ENCODE measurements at regions not wholly inside any gene's neighbourhood (a gene's known extent, or its start where the extent isn't known, plus 50 kb on each side); places are given as distances from the start of the nearest gene placed in this dataset.

DNA sequence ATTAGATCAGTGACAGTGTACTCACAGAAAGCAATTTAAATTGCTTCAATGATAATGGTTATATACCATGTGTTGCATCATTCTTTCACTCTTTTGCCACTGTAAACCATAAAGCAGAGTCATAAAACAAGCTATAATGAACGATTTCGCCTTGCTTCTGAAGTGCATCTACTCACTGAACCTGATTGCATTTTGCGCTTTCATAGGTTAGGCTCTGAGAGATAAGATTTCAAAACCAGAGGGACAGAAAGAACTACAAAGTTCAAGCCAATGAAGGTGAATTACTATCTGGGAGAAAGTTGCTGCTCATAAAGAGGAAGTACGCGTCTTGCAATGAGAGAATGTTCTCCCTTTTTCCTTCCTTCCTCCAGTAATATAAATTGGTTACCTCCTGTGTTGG lies 412.7 kb downstream of the CETN3 start:
- 67 to 77% (median 76%) methylated on average over 5 of the region's 5 CpGs for WGBS, 5 donors
- Histone ChIP-seq H3K9me3 (no peaks in the 10 kb centered on the region), H3K4me3 (no peak overlapping the region), H3K4me1 (no peaks in the 10 kb centered on the region), H3K36me3 (no peaks in the 10 kb centered on the region), H3K27me3 (no peaks in the 10 kb centered on the region), H3K27ac (no peak overlapping the region)
- no peak for DNase-seq
- TF ChIP-seq EP300 (IDR thresholded peaks at IDR 0.05), result no peak
- TF ChIP-seq, protein P1, sequence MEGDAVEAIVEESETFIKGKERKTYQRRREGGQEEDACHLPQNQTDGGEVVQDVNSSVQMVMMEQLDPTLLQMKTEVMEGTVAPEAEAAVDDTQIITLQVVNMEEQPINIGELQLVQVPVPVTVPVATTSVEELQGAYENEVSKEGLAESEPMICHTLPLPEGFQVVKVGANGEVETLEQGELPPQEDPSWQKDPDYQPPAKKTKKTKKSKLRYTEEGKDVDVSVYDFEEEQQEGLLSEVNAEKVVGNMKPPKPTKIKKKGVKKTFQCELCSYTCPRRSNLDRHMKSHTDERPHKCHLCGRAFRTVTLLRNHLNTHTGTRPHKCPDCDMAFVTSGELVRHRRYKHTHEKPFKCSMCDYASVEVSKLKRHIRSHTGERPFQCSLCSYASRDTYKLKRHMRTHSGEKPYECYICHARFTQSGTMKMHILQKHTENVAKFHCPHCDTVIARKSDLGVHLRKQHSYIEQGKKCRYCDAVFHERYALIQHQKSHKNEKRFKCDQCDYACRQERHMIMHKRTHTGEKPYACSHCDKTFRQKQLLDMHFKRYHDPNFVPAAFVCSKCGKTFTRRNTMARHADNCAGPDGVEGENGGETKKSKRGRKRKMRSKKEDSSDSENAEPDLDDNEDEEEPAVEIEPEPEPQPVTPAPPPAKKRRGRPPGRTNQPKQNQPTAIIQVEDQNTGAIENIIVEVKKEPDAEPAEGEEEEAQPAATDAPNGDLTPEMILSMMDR (IDR thresholded peaks at IDR 0.05), result no peak
- no peak for TF ChIP-seq POLR2AphosphoS5 (IDR thresholded peaks at IDR 0.05)
- TF ChIP-seq POLR2A (IDR thresholded peaks at IDR 0.05), result no peak
- intact Hi-C loops (cut with DNase I; ENCODE audit: low total_unique reads), result no loop called here

DNA sequence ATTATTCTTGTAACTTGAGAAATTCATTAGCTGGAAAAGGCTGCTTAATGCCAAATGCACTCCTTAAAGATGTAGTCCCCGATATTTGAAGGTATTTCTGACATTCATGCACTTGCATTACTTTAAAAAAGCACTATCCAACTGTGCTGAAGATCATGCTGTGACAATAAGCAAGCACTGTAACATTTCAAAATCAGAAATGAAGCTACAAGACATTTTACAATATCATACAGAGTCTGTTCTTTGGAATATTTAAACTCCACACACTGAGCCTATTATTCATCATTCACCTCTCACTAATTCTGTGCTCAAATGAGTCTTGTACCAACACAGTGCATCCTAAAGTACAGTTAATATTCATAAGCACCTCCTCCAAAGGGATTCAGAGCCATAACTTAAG lies 413.2 kb downstream of the CETN3 start:
- intact Hi-C loops (cut with DNase I; ENCODE audit: low total_unique reads), result no loop called here
- Histone ChIP-seq H3K27me3 (no peaks in the 10 kb centered on the region), H3K36me3 (no peaks in the 10 kb centered on the region), H3K4me3 (no peak overlapping the region), H3K9me3 (no peaks in the 10 kb centered on the region), H3K27ac (no peak overlapping the region), H3K4me1 (no peaks in the 10 kb centered on the region)
- DNase-seq, result no peak
- 53 to 72% (median 59%) methylated on average over 1 of the region's 1 CpG for whole genome bisulfite sequencing, 5 donors
- TF ChIP-seq, protein P1 (IDR thresholded peaks at IDR 0.05), result no peak
- TF ChIP-seq POLR2AphosphoS5 (IDR thresholded peaks at IDR 0.05), result no peak
- no peak for TF ChIP-seq POLR2A (IDR thresholded peaks at IDR 0.05)
- no peak for TF ChIP-seq EP300 (IDR thresholded peaks at IDR 0.05)

DNA sequence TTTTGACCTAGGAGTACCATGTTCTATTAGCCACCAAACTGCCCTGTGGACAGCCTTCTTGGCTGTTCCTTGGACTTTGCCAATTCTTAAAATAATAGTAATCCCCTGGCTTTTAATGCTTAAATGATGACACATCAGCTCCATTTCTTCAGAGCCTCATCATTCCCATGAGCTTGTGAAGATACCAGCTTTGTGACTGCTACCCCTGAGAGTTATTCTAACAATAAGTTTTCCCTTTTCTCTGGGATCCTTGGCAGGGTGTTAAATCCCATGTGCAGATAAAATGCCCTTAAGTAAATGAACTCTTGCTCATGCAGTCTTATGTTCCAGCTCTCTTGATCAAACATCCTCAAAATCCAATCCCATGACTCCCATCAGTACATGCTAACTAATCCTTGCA lies 415.3 kb downstream of the CETN3 start:
- no peak overlapping the region for H3K27ac ChIP-seq
- no peaks in the 10 kb centered on the region for H3K9me3 ChIP-seq
- H3K4me3 ChIP-seq, result no peak overlapping the region
- H3K36me3 ChIP-seq, result no peaks in the 10 kb centered on the region
- no peaks in the 10 kb centered on the region for H3K27me3 ChIP-seq
- TF ChIP-seq POLR2AphosphoS5 (IDR thresholded peaks at IDR 0.05) (no peak), EP300 (IDR thresholded peaks at IDR 0.05) (no peak), POLR2A (IDR thresholded peaks at IDR 0.05) (no peak)
- TF ChIP-seq, protein P1 (IDR thresholded peaks at IDR 0.05), result no peak
- DNase-seq, result no peak
- H3K4me1 ChIP-seq, result peaks cover 0 to 1% (median 0%) of the 10 kb centered on the region in 4 donors
- intact Hi-C loops (cut with DNase I; ENCODE audit: low total_unique reads), result no loop called here

- no peak for DNase-seq
- TF ChIP-seq EP300 (IDR thresholded peaks at IDR 0.05), result no peak
- no peak for TF ChIP-seq POLR2AphosphoS5 (IDR thresholded peaks at IDR 0.05)
- TF ChIP-seq, protein P1 (IDR thresholded peaks at IDR 0.05), result no peak
- no peak for TF ChIP-seq POLR2A (IDR thresholded peaks at IDR 0.05)
- no peaks in the 10 kb centered on the region for H3K27me3 ChIP-seq
- intact Hi-C loops (cut with DNase I; ENCODE audit: low total_unique reads), result no loop called here
- no peak overlapping the region for H3K27ac ChIP-seq
- H3K9me3 ChIP-seq, result no peaks in the 10 kb centered on the region
- H3K36me3 ChIP-seq, result no peaks in the 10 kb centered on the region
- no peak overlapping the region for H3K4me3 ChIP-seq
- 78 to 93% (median 92%) methylated on average over 3 of the region's 3 CpGs for WGBS, 5 donors
- H3K4me1 ChIP-seq, result peaks cover 0 to 8% (median 4%) of the 10 kb centered on the region in 4 donors
Measured at GRCh38 chr5:89992201-89992600, 417.4 kb downstream of the CETN3 start.

Data from stomach (tissue), 8 donors.